GM18868 (cell line): ENCODE measurements at regions not wholly inside any gene's neighbourhood (a gene's known extent, or its start where the extent isn't known, plus 50 kb on each side); places are given as distances from the start of the nearest gene placed in this dataset.

ENCODE experiments used
- ATAC-seq: cut with Tn5 transposase; IDR thresholded peaks from one replicate; pipeline ENCODE4 v1.9.1; 2021; ENCODE audit warnings: mild to moderate bottlenecking, moderate library complexity; ENCODE audit not compliant: unreplicated experiment

GRCh38 chr5:144886668-144887067, 716.0 kb downstream of the KCTD16 start:
- no peak for ATAC-seq

DNA sequence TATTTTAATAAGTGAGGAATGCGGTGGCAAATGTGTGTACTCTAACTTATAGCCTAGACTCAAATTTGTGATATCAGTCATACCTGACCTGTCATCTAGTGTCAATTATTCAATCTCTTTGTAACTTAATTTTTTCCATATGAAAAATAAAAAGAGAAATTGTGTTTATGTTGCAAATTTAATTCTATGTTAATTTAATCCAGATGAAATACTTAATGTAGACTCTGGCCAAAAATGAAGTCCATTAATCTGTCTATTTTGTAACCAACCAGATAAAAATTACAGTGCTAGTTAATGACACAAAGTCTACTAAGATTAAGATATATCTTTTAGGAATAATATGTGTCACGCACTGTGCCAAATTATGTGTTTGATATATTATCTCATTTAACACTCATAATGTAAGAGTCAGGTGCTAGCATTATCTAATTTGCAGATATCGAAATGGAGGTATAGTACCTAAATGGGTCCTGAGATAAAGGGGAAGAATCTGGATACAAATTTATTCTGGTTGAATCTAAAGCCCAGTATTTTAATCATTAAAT, 712.1 kb downstream of the KCTD16 start:
- ATAC-seq: no peak

- no peak for ATAC-seq
These were observed 709.8 kb downstream of the KCTD16 start for GRCh38 chr5:144880513-144880912.

DNA sequence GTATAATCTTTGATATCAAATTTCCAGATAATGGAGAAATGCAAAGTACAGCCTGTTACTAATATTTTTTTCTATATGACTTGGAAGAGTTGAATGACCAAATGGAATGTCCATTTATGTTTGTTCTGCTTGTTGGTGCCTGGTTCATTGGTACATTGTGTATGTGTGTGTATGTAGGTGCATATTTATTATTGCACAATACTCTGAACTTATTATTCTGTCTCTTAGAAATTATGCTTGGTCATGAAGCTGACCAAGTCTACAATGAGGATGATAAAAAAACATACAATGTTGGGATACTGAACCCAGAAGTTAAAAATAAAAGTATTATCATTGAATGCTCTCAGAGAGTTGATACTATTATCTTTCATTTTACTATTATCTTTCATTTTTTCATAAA, 706.3 kb downstream of the KCTD16 start:
- no peak for ATAC-seq

DNA sequence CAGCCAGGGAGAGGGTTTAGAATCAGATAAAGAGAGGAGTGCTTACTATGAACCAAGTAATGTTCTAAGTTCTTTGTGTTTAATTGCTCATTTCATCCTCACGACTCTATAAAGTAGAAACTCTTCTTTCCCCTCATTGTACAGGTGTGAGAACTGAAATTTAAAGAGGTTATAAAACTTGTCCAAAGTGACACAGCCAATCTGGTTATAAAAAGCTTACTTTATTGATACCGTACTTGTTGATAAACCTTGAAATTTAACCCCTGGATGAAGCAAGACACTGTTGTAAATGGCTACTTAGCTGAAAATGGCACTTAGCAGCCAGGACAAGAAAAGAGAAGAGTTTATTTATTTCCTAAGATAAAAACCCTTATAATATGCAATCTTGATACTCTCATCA, 702.4 kb downstream of the KCTD16 start:
- ATAC-seq: no peak

- ATAC-seq: no peak
These were observed 693.4 kb downstream of the KCTD16 start for GRCh38 chr5:144864118-144864517.

DNA sequence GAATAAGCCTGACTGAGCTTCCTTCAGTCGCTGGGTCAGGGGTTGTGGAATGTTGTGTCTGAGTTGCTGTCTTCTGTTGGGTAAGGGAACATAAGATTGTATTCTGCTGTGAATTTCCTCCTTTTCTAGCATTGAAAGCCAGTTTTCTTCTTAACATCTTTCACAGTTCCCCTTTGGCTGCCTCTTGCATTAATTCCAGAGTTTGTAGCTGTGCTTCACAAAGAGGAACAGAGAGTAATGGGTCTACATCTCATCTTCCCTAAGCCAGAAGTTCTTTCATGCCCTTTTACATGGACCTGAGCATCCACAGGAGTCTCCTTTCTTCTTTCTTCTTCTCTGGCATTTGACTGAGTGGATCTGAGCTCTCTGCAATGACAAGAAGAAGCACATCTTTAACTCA, 686.8 kb downstream of the KCTD16 start:
- ATAC-seq: no peak

GRCh38 chr5:144844086-144844485, 673.4 kb downstream of the KCTD16 start:
- no peak for ATAC-seq

- no peak for ATAC-seq
These were observed 661.7 kb downstream of the KCTD16 start for GRCh38 chr5:144832416-144832815.

DNA sequence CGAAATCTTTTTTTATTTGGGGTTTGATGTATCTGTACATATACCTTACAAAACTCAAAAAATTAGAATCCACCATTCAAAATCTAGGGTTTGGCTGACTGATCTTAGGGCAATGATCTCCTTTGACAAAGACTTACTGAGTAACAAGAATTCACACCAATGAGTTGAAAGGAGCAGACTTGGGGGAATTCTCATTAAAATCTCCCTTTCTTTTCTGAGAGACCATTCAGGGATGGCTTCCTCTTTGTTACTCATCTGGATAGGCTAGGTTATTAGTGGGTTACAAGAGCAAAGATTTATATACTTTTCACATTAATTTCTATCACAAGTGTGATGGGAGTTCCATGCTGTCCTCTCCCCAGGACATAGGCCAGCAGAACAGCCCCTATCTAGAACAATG, 661.0 kb downstream of the KCTD16 start:
- ATAC-seq: peak; percentile 68

GRCh38 chr5:144822503-144822902, 651.8 kb downstream of the KCTD16 start:
- no peak for ATAC-seq

DNA sequence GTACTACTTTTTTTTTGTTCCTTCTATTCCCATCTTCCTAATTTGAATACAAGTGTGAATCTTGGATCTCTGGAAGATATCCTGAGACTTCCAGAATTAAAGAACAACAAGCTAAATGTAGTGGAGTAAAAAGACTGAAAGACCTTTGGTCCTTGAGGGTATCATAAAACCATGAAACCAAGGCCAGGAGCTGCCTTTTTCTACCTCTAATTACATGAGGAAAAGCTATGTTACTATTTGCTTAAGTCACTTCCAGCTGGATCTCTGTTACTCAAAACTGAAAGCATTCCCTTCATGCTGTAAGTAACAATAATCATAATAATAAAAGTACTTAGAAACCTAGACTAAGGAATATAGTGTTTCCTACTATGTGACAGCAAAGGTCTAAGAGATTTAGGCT, 649.6 kb downstream of the KCTD16 start:
- ATAC-seq: no peak

- no peak for ATAC-seq
These were observed 644.5 kb downstream of the KCTD16 start for GRCh38 chr5:144815131-144815530.

DNA sequence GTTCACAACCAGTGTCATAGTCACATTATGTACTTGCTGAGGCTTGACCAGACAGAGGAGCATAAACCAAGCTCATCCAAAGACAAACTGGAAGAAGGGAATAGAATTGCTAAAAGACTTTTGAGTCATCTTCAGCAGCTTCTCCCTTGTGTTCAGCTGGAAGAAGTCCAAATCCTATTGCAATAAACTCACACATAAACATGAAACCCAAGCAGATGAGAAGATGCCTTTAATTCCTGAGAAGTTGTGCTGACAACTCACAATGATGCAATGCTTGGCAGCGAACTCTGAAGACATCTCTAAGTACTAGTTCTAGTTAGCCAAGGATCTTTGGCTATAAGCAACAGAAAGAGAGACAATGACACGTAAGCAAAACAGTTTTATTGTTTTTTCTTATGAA, 642.1 kb downstream of the KCTD16 start:
- ATAC-seq: no peak

- no peak for ATAC-seq
These were observed 629.5 kb downstream of the KCTD16 start for GRCh38 chr5:144800169-144800568.

- ATAC-seq: no peak
These were observed 627.9 kb downstream of the KCTD16 start for GRCh38 chr5:144798595-144798994.

DNA sequence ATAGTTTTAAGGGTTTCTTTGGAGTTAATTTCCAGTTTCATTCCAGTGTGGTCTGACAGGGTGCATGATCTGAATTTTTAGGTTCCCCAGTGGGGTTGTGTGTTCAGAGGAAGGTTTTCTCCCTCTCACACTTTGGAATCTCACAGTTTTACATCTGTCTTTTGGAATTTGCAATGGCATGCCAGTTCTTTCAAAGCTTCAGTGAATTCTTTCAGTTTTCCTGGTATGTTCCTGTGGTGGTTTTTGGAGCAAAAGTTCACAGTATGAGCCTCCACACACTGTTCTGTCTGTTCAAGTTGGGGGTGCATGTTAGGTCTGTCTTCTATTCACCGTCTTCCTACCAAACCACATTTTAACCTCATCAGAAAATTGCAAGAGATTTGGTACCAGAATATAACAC, 624.2 kb downstream of the KCTD16 start:
- no peak for ATAC-seq

GRCh38 chr5:144788556-144788955, 617.9 kb downstream of the KCTD16 start:
- no peak for ATAC-seq

GRCh38 chr5:144788046-144788445, 617.4 kb downstream of the KCTD16 start:
- ATAC-seq: no peak

DNA sequence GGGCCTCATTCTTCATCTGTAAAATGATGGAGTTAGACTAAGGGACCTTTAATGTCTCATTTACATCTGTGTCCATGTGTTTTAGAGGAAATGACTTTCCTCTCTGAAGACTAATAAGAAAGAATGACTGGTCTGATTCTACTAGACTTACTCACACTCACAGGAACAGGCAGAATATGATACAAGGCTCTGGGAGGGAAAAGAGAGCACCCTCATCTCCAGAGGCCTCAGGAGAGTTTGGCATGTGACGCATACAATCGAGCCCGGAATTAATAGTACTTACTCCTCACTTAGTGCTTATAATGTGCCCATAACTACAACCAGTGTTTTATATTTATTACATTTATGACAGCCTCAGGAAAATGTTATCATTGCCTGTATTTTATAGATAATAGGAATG, 608.7 kb downstream of the KCTD16 start:
- no peak for ATAC-seq

- ATAC-seq: no peak
These were observed 607.9 kb downstream of the KCTD16 start for GRCh38 chr5:144778561-144778960.

- ATAC-seq: no peak
These were observed 603.5 kb downstream of the KCTD16 start for GRCh38 chr5:144774197-144774596.

GRCh38 chr5:144773628-144774027, 603.0 kb downstream of the KCTD16 start:
- ATAC-seq: no peak

GRCh38 chr5:144771802-144772201, 601.1 kb downstream of the KCTD16 start:
- ATAC-seq: no peak
